ENCODE measurements at regions not wholly inside any gene's neighbourhood (a gene's known extent, or its start where the extent isn't known, plus 50 kb on each side); places are given as distances from the start of the nearest gene placed in this dataset.

DNA sequence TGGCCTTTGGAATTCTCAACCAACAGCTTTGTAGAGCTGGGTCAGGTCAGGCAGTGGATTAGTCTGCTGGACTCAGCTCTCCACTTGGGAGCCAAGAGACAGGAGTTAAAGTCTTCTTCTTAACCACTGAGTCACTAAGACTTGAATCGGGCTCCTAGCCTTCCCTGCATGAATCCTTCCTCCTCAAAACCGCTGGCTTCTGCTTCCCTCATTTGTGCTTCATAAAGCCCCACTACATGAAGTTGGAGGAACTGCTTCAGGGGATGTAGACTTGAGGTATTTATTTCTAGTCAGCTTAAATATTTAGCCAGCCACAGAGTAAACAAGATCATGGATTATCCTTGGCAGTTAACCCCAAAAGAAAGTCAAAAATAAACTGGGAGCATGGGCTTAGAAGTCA lies 536.3 kb upstream of the TNP1 start:
- H3K4me3 ChIP-seq (replicated peaks; ENCODE audit: low read depth, low read length), result no peak overlapping the region
- TF ChIP-seq CTCF (IDR thresholded peaks at IDR 0.05; ENCODE audit: low read length, missing control alignments), result no peak
- DNase-seq (ENCODE audit: low read depth), result no peak

GRCh38 chr2:217394510-217395351 lies 534.9 kb upstream of the TNP1 start:
- no peak overlapping the region for H3K4me3 ChIP-seq (replicated peaks; ENCODE audit: low read depth, low read length)
- TF ChIP-seq CTCF (IDR thresholded peaks at IDR 0.05; ENCODE audit: low read length, missing control alignments), result no peak
- peak; percentile 10 for DNase-seq (ENCODE audit: low read depth)

GRCh38 chr2:217393585-217394032 lies 533.7 kb upstream of the TNP1 start:
- TF ChIP-seq CTCF (IDR thresholded peaks at IDR 0.05; ENCODE audit: low read length, missing control alignments), result no peak
- peak; percentile 78 for DNase-seq (ENCODE audit: low read depth)
- no peak overlapping the region for H3K4me3 ChIP-seq (replicated peaks; ENCODE audit: low read depth, low read length)

GRCh38 chr2:217392930-217393584 lies 533.2 kb upstream of the TNP1 start:
- TF ChIP-seq CTCF (IDR thresholded peaks at IDR 0.05; ENCODE audit: low read length, missing control alignments), result no peak
- no peak overlapping the region for H3K4me3 ChIP-seq (replicated peaks; ENCODE audit: low read depth, low read length)
- DNase-seq (ENCODE audit: low read depth), result peak; percentile 8

- no peak for TF ChIP-seq CTCF (IDR thresholded peaks at IDR 0.05; ENCODE audit: low read length, missing control alignments)
- no peak overlapping the region for H3K4me3 ChIP-seq (replicated peaks; ENCODE audit: low read depth, low read length)
- peak; percentile 23 for DNase-seq (ENCODE audit: low read depth)
These were observed 528.0 kb upstream of the TNP1 start for GRCh38 chr2:217387776-217388387.

DNA sequence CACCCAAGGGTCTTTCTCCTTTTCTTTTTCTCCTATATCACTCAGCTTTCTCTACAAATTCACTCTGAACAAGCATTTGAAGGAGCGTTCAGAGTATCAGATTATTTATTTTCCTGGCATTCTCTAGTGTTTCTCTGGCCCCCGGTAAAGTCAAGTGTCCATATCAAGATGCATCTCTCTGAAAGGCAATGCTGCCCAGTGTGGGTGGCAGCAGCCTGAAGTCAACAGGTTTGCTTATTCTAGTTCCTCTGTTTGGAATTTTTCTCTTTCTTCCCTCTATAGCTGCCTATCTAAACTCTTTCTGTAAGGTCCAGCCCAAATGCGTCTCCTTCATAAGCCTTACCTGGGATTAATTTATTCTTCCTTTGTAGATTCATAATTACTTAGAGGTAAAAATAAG lies 526.2 kb upstream of the TNP1 start:
- no peak for DNase-seq (ENCODE audit: low read depth)
- TF ChIP-seq CTCF (IDR thresholded peaks at IDR 0.05; ENCODE audit: low read length, missing control alignments), result no peak
- no peak overlapping the region for H3K4me3 ChIP-seq (replicated peaks; ENCODE audit: low read depth, low read length)

Data from fibroblast of pulmonary artery (primary cell).